T-cell (primary cell): ENCODE measurements at regions not wholly inside any gene's neighbourhood (a gene's known extent, or its start where the extent isn't known, plus 50 kb on each side); places are given as distances from the start of the nearest gene placed in this dataset.

Experiments used
- ATAC-seq, 4 experiments: fragments of 200-7000 bp in 3 of 4; fragments of 150-1000 bp in 1 of 4; cut with Tn5 transposase; replicated peaks in 1 of 4; 1 replicate in 3 of 4; 2 replicates in 1 of 4; pipeline ENCODE4 v1.10.0; 2021; ENCODE audit warnings: moderate library complexity in 3 of 4, mild to moderate bottlenecking in 2 of 4, moderate number of reproducible peaks in 1 of 4
- CTCF ChIA-PET, 2 donors: fragments of 300-600 bp; sonication (Branson Sonifier 250); formaldehyde crosslinking; loops; one replicate each; lab custom pipeline; 2022; ENCODE audit warnings: antibody characterized with exemption in 2 of 2; lab: Charles Lee
- POLR2A ChIA-PET, 2 donors: fragments of 300-600 bp; sonication (Branson Sonifier 250); formaldehyde crosslinking; loops; one replicate each; lab custom pipeline; 2022; ENCODE audit warnings: antibody characterized with exemption in 2 of 2; lab: Charles Lee
- DNase-seq, 35 experiments: peaks; one replicate each; pipeline versions ENCODE4 v3.0.0 to v3.0.0-alpha.2; 2013 to 2023
- H3K27ac ChIP-seq: one replicate; pipeline ENCODE4 v1.5.1; 2013; ENCODE audit warnings: low read length
- H3K27me3 ChIP-seq, 2 experiments: replicated peaks in 1 of 2; 1 replicate in 1 of 2; 2 replicates in 1 of 2; pipeline versions ENCODE4 v1.6.1 to v1.7.0; 2013; ENCODE audit warnings: low read length in 1 of 2, mixed read lengths in 1 of 2; ENCODE audit not compliant: control insufficient read depth in 2 of 2, insufficient read depth in 2 of 2; ENCODE audit errors: extremely low read depth in 1 of 2
- H3K36me3 ChIP-seq, 2 donors: 1 replicate in 1 of 2; 2 replicates in 1 of 2; pipeline versions ENCODE4 v1.6.1 to v1.7.0; 2013; ENCODE audit warnings: low read length in 1 of 2; ENCODE audit not compliant: control insufficient read depth in 2 of 2, insufficient read depth in 1 of 2; ENCODE audit errors: extremely low read depth in 1 of 2
- H3K4me1 ChIP-seq, 2 experiments: 1 replicate in 1 of 2; 2 replicates in 1 of 2; pipeline versions ENCODE4 v1.6.1 to v1.7.0; 2013; ENCODE audit warnings: low read length in 2 of 2, mixed read lengths in 1 of 2; ENCODE audit not compliant: insufficient read depth in 2 of 2, control insufficient read depth in 1 of 2; ENCODE audit errors: extremely low read depth in 1 of 2
- H3K4me3 ChIP-seq, 2 donors: 1 replicate in 1 of 2; 2 replicates in 1 of 2; pipeline versions ENCODE4 v1.5.1 to v1.7.0; 2013; ENCODE audit warnings: mild to moderate bottlenecking in 2 of 2, low read length in 1 of 2, moderate library complexity in 1 of 2; ENCODE audit not compliant: control insufficient read depth in 1 of 2; ENCODE audit errors: extremely low read depth in 1 of 2
- H3K9me3 ChIP-seq: 2 replicates; pipeline ENCODE4 v1.7.0; 2013
- H3K27ac Mint-ChIP-seq, 2 donors: one replicate each; pipeline ENCODE4 v1.8.0; 2020 to 2021; ENCODE audit warnings: mild to moderate bottlenecking in 2 of 2, mixed read lengths in 2 of 2
- H3K27me3 Mint-ChIP-seq, 2 donors: one replicate each; pipeline ENCODE4 v1.8.0; 2021 to 2022; ENCODE audit warnings: mixed read lengths in 2 of 2
- H3K36me3 Mint-ChIP-seq: one replicate; pipeline ENCODE4 v1.8.0; 2021; ENCODE audit warnings: mixed read lengths
- H3K4me1 Mint-ChIP-seq, 3 donors: one replicate each; pipeline ENCODE4 v1.8.0; 2020 to 2022; ENCODE audit warnings: mixed read lengths in 3 of 3, mild to moderate bottlenecking in 1 of 3
- H3K4me3 Mint-ChIP-seq, 3 donors: one replicate each; pipeline ENCODE4 v1.8.0; 2020 to 2022; ENCODE audit warnings: mild to moderate bottlenecking in 3 of 3, mixed read lengths in 3 of 3, moderate library complexity in 3 of 3
- H3K9me3 Mint-ChIP-seq, 3 donors: one replicate each; pipeline ENCODE4 v1.8.0; 2020 to 2022; ENCODE audit warnings: mixed read lengths in 3 of 3
- WGBS: methylation state at CpG from one replicate; pipeline ENCODE4 v1.1.5; 2013; ENCODE audit warnings: missing lambda C conversion rate; ENCODE audit not compliant: insufficient coverage; 5-methylcytosine and 5-hydroxymethylcytosine counted together

DNA sequence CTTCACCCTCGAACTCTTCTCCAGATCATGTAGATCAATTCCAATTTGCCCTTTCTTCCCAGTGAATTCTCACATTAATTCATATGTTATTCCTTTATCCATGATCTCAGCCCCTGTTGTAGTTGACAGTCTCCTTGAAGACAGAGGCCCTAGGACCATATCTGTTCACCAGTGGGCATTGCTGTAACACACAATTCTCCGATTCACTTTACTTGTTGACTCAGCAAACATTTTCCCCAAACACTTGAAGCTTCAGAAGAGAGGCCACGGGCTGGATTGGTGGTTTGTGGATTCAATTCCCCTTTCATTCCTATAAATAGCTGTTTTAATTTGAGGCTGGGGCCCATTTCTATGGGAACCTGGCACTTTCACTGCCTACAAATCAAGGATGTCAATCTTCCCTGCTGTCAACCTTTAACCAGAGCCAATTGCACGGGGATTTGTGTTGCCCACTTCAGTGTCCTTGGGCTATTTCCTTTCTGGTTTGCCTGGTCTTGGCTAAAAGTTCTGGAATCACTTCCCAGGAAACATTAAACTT lies 393.0 kb upstream of the KIRREL3 start:
- H3K4me3 Mint-ChIP-seq = no peak overlapping the region
- no peak overlapping the region for H3K27ac Mint-ChIP-seq
- no peak overlapping the region for H3K27ac ChIP-seq
- 66% methylated on average over 2 of the region's 4 CpGs for WGBS
- H3K4me3 ChIP-seq = no peak overlapping the region
- no peak for DNase-seq
- ATAC-seq = no peak
- peaks cover 3 to 14% (median 9%) of the 10 kb centered on the region in 3 donors for H3K9me3 Mint-ChIP-seq
- ChIA-PET CTCF (no interaction called here), POLR2A (no interaction called here)
- no peaks in the 10 kb centered on the region for H3K9me3 ChIP-seq
- no peaks in the 10 kb centered on the region for H3K4me1 ChIP-seq
- no peaks in the 10 kb centered on the region for H3K36me3 ChIP-seq
- H3K27me3 ChIP-seq = no peaks in the 10 kb centered on the region
- H3K36me3 Mint-ChIP-seq = no peaks in the 10 kb centered on the region
- H3K4me1 Mint-ChIP-seq = no peaks in the 10 kb centered on the region
- H3K27me3 Mint-ChIP-seq = peaks cover 0 to 10% of the 10 kb centered on the region in 2 donors

GRCh38 chr11:127392575-127392974 lies 392.0 kb upstream of the KIRREL3 start:
- H3K27ac Mint-ChIP-seq = no peak overlapping the region
- no peaks in the 10 kb centered on the region for H3K36me3 ChIP-seq
- ChIA-PET CTCF (interaction anchor here in 1 of 2 donors (0.7 kb wide), 1 partner anchor 299 kb away, joined by 4 read pairs; no protein-coding TSS in a partner anchor), POLR2A (no interaction called here)
- no peaks in the 10 kb centered on the region for H3K36me3 Mint-ChIP-seq
- H3K4me3 ChIP-seq = no peak overlapping the region
- no peaks in the 10 kb centered on the region for H3K4me1 ChIP-seq
- peaks cover 0 to 10% of the 10 kb centered on the region in 2 donors for H3K27me3 Mint-ChIP-seq
- no peaks in the 10 kb centered on the region for H3K4me1 Mint-ChIP-seq
- H3K9me3 Mint-ChIP-seq = peaks cover 3 to 19% (median 9%) of the 10 kb centered on the region in 3 donors
- no peaks in the 10 kb centered on the region for H3K27me3 ChIP-seq
- H3K9me3 ChIP-seq = no peaks in the 10 kb centered on the region
- H3K4me3 Mint-ChIP-seq = no peak overlapping the region
- WGBS = no CpG with 5 or more reads among the region's 2 CpGs
- DNase-seq (no peak), ATAC-seq (no peak)
- H3K27ac ChIP-seq = no peak overlapping the region

DNA sequence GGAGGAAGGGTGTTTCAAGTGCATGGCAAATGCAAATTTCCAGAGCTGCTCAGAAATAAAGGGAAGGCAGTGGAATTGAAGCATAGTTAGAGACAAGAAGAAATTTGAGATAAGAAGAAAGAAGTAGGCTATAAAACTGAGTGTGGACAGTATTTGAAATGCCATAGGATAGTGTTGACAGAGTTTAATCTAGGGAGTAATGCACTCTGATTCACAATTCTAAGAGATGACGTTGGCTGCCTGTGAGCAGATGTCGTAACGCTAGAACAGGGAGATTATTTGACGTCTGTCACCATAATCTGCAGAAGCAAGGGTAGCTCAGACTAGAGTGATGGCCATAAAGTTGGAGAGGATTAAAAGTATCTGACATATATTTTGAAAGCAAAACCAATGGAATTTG lies 389.9 kb upstream of the KIRREL3 start:
- peaks cover 3 to 8% (median 5%) of the 10 kb centered on the region in 3 donors for H3K9me3 Mint-ChIP-seq
- H3K27me3 ChIP-seq = no peaks in the 10 kb centered on the region
- 97% methylated on average over 4 of the region's 4 CpGs for WGBS
- H3K4me1 Mint-ChIP-seq = no peaks in the 10 kb centered on the region
- H3K4me1 ChIP-seq = no peaks in the 10 kb centered on the region
- H3K4me3 ChIP-seq = no peak overlapping the region
- peaks cover 0 to 2% of the 10 kb centered on the region in 2 donors for H3K27me3 Mint-ChIP-seq
- H3K27ac Mint-ChIP-seq = no peak overlapping the region
- ChIA-PET CTCF (no interaction called here), POLR2A (no interaction called here)
- H3K9me3 ChIP-seq = no peaks in the 10 kb centered on the region
- no peaks in the 10 kb centered on the region for H3K36me3 ChIP-seq
- DNase-seq (no peak), ATAC-seq (no peak)
- no peaks in the 10 kb centered on the region for H3K36me3 Mint-ChIP-seq
- H3K27ac ChIP-seq = no peak overlapping the region
- no peak overlapping the region for H3K4me3 Mint-ChIP-seq

GRCh38 chr11:127385071-127385470 lies 384.5 kb upstream of the KIRREL3 start:
- CTCF ChIA-PET = no interaction called here
- no peaks in the 10 kb centered on the region for H3K36me3 Mint-ChIP-seq
- WGBS = 85% methylated on average over 8 of the region's 10 CpGs

DNA sequence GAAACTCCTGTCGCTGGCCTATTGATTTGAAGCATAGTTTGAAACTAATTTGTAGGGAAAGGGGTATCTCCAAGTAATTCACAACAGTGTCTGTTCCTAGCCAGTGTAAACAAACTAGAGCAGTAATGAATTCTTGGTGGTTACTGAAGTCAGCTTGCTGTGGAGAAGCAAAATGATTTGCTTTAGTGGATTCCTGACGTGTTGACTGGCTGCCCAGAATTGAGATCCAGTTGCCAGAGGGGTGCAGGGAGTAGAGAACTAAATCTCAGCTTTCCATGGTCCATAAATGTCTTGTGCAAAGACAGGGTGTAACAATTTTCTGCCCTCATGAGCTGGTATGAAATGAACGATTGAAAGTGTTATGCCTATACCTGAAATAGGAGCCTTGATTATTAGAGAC lies 382.5 kb upstream of the KIRREL3 start:
- Histone ChIP-seq H3K36me3 (no peaks in the 10 kb centered on the region), H3K4me3 (no peak overlapping the region), H3K9me3 (no peaks in the 10 kb centered on the region), H3K4me1 (no peaks in the 10 kb centered on the region), H3K27ac (no peak overlapping the region), H3K27me3 (no peaks in the 10 kb centered on the region)
- no peak for DNase-seq
- ATAC-seq = no peak
- Mint-ChIP-seq H3K27ac (no peak overlapping the region), H3K9me3 (peaks cover 0 to 2% (median 0%) of the 10 kb centered on the region in 3 donors), H3K27me3 (peaks cover 0 to 2% of the 10 kb centered on the region in 2 donors), H3K36me3 (no peaks in the 10 kb centered on the region), H3K4me3 (no peak overlapping the region), H3K4me1 (no peaks in the 10 kb centered on the region)
- POLR2A ChIA-PET = no interaction called here
- CTCF ChIA-PET = no interaction called here
- 66% methylated on average over 3 of the region's 3 CpGs for WGBS

More at GRCh38 chr11:127385071-127385470, 384.5 kb upstream of the KIRREL3 start:
- no peaks in the 10 kb centered on the region for H3K4me1 Mint-ChIP-seq
- H3K9me3 ChIP-seq = no peaks in the 10 kb centered on the region
- H3K4me3 Mint-ChIP-seq = no peak overlapping the region
- no peak for DNase-seq
- no peak overlapping the region for H3K27ac ChIP-seq
- H3K36me3 ChIP-seq = no peaks in the 10 kb centered on the region
- H3K4me3 ChIP-seq = no peak overlapping the region
- H3K27me3 ChIP-seq = no peaks in the 10 kb centered on the region
- no peak for ATAC-seq
- no peak overlapping the region for H3K27ac Mint-ChIP-seq
- POLR2A ChIA-PET = no interaction called here
- H3K27me3 Mint-ChIP-seq = peaks cover 0 to 2% of the 10 kb centered on the region in 2 donors
- H3K4me1 ChIP-seq = no peaks in the 10 kb centered on the region
- peaks cover 0 to 5% (median 0%) of the 10 kb centered on the region in 3 donors for H3K9me3 Mint-ChIP-seq

DNA sequence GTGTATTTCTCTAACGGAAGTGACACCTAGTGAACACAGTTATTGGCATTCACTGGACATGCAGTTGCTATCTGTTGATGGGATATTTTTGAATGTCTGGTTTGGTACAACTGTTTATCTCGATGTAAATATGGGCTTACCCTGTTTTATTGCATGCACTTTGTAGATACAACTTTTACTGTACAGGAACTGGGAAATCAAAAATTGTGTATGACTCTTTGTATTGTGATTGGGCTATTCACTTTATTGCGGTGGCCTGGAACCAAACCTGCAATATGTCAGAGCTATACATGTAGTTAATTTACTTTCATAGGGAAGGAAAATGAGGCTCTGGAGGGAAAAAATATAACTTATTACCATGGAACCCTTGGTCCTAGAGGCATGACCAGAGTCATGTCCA lies 380.7 kb upstream of the KIRREL3 start:
- Histone ChIP-seq H3K4me1 (no peaks in the 10 kb centered on the region), H3K27ac (no peak overlapping the region), H3K27me3 (no peaks in the 10 kb centered on the region), H3K4me3 (no peak overlapping the region), H3K9me3 (no peaks in the 10 kb centered on the region), H3K36me3 (no peaks in the 10 kb centered on the region)
- Mint-ChIP-seq H3K4me3 (no peak overlapping the region), H3K27me3 (no peaks in the 10 kb centered on the region), H3K36me3 (no peaks in the 10 kb centered on the region), H3K9me3 (no peaks in the 10 kb centered on the region), H3K27ac (no peak overlapping the region), H3K4me1 (no peaks in the 10 kb centered on the region)
- ATAC-seq = no peak
- DNase-seq = no peak
- ChIA-PET POLR2A (no interaction called here), CTCF (no interaction called here)
- 100% methylated on average over 1 of the region's 3 CpGs for WGBS

- ATAC-seq = no peak
Observed at GRCh38 chr11:127379686-127380085, 379.1 kb upstream of the KIRREL3 start.

More at GRCh38 chr11:127379686-127380085, 379.1 kb upstream of the KIRREL3 start:
- H3K36me3 ChIP-seq = no peaks in the 10 kb centered on the region
- no peaks in the 10 kb centered on the region for H3K4me1 Mint-ChIP-seq
- no peaks in the 10 kb centered on the region for H3K27me3 Mint-ChIP-seq
- no peak for DNase-seq
- H3K4me3 Mint-ChIP-seq = no peak overlapping the region
- H3K27me3 ChIP-seq = no peaks in the 10 kb centered on the region
- POLR2A ChIA-PET = no interaction called here
- no CpG with 5 or more reads among the region's 2 CpGs for WGBS
- H3K27ac Mint-ChIP-seq = no peak overlapping the region
- H3K4me3 ChIP-seq = no peak overlapping the region
- CTCF ChIA-PET = no interaction called here
- no peaks in the 10 kb centered on the region for H3K36me3 Mint-ChIP-seq
- no peaks in the 10 kb centered on the region for H3K4me1 ChIP-seq
- no peaks in the 10 kb centered on the region for H3K9me3 ChIP-seq
- no peak overlapping the region for H3K27ac ChIP-seq
- peaks cover 0 to 5% (median 0%) of the 10 kb centered on the region in 3 donors for H3K9me3 Mint-ChIP-seq
